NCI-H526 (cell line): ENCODE measurements at regions not wholly inside any gene's neighbourhood (a gene's known extent, or its start where the extent isn't known, plus 50 kb on each side); places are given as distances from the start of the nearest gene placed in this dataset.

Experiments used
- DNase-seq, 2 experiments: peaks; one replicate each; lab custom pipeline; 2025; lab: John Stamatoyannopoulos, UW

- no peak for DNase-seq
Observed at GRCh38 chr1:170864876-170865538, 70.3 kb upstream of the MROH9 start.

DNA sequence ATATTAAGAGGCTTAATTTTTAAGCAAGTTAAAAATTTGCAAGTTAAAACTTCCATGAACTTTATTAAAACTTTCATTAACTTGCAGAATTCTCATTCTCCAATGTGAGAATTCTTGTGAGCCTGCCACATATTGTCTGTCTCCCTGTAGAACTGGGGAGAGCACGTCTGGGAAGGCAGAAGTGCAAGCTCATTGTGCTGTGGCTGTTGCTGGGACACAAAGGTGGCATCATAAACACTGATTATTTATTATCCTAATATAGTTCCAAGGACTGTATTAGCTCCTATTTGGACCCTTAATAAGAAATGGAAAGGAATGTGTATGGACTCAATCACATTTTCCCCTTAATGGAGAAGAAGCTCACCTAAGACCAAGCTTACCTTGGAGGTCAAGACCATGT, 68.7 kb upstream of the MROH9 start:
- DNase-seq: no peak

DNA sequence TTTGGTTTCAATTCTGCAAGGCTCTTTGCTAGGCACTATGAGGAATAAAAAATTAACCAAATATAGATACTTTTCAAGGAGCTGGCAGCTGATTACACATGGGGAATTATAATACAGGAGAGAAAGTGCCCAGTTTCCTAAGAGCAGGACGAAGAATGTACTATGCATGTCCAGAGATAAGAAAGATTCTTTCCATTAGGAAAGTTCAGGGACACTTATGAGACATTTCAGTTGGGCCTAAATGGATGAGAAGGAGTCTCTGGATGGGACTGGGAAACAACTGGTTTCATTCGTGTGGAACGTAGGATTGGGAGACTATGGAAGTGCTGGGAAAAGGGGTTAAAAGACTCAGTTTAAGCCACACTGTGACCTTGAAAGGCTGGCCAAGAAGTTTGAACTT, 63.5 kb upstream of the MROH9 start:
- no peak for DNase-seq

DNA sequence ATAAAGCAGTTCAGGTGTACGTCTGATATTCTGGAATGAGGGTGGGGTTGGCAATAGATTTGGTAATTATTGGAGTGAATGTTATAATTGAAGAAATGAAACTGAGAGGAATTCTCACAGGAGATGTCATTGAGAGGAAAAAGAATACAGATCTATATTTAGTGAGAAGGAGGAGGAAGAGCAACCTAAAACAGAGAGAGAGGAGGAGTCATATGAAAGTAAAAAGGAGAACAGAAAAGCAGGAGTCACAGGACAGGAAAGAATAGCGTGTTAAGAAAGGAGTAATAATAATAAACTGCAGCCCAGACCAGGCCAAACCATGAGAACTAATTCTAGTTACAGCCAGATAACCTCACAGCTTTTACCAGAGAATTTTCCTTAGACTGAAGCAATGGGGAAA, 62.7 kb upstream of the MROH9 start:
- DNase-seq: no peak

DNA sequence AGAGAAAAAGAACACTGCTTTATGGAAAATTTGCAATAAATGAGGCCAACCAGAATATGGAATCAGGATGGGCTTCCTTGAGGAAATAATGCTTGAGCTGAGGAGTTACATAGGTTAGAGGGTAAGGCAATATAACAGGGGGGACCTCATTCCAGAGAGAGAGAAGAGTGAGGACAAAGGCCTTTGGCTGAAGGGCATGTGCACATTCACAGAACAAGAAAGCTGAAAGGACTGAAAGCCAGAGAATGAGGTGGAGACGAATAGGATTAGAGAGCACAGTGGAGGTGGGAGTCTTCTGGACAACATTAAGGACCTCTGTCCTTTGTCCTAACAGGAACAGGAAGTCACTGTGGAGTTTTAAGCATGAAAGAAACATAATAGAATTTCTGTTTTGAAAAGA, 60.7 kb upstream of the MROH9 start:
- DNase-seq: no peak

DNA sequence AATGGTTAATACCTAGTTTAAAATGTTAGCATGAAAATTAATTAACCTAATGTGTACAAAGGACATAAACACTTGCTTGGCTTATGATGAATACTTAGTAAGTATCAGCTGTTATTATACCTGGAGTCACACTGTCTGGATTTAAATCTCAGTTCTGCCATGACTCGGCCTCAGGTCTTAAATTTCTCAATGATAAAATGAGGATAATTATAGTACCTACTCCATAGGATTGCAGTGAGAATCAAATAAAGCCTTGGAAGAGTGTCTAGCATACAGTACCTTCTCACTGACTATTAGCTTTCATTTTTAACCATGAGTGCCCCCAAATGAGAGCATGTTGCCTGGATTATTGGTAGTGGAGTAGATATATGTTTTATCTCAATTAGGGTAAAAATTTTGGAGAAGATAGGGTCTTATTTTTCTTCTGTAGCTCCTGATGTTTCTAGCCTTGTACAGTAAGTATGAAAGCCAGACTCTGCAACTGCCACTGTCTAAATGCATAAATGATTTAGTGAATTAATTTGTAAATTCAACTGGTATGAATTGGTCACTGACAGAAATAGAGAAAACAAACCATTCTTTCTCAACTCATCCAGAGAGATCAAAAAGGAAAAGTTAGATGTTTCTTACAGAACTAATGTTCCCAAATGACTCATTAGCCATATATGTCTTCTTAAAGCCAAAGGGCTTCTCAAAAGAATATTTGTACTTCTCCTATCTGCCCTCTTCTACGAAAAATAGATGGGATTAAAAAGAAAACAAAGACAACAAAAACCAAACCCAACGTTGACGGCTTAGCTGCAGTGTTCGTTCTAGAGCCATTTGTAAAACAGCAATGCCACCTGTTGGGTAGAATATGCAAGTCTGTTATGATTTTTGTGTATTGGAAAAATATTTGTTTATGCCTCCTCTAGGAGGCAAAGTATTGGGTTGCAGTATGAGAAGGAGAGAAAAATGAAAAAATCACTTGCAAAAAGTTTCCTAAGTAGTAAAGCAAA, 53.8 kb upstream of the MROH9 start:
- DNase-seq: peak; percentile 24 to 70
